NT2/D1 (cell line): ENCODE measurements at regions not wholly inside any gene's neighbourhood (a gene's known extent, or its start where the extent isn't known, plus 50 kb on each side); places are given as distances from the start of the nearest gene placed in this dataset.

Experiments used
- SUZ12 ChIP-seq: IDR thresholded peaks from 2 replicates; pipeline ENCODE4 v1.6.1; 2011; ENCODE audit not compliant: insufficient read length, insufficient read depth; ENCODE audit errors: extremely low read depth
- YY1 ChIP-seq: IDR thresholded peaks from 2 replicates; pipeline ENCODE4 v1.6.1; 2011; ENCODE audit not compliant: insufficient read length, insufficient read depth
- ZNF274 ChIP-seq: IDR thresholded peaks from 2 replicates; pipeline ENCODE4 v1.6.1; 2011; ENCODE audit warnings: mild to moderate bottlenecking, low read depth, low read length

DNA sequence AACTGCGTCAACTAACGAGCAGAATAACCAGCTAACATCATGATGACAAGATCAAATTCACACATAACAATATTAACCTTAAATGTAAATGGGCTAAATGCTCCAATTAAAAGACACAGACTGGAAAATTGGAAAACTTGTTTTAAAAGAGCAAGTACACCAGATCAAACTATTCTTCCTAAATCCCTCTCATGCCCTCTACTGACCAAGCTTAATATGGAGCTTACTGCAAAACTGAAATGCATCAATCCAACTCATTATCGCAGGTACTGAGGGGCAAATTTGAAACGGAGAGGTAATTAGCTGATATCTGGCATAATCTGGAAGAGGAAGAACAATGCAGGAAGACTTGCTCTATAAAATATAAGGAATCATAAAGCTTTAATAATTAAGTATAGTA is 1223.8 kb downstream of the NXPH1 start:
- TF ChIP-seq YY1 (no peak), ZNF274 (no peak), SUZ12 (no peak)
